AG04450 (cell line): ENCODE measurements at regions not wholly inside any gene's neighbourhood (a gene's known extent, or its start where the extent isn't known, plus 50 kb on each side); places are given as distances from the start of the nearest gene placed in this dataset.

Source experiments
- CTCF ChIA-PET: fragments of 300-600, 350-600 bp; formaldehyde crosslinking; extraction: SDS; loops from one replicate; lab custom pipeline; 2022; ENCODE audit warnings: antibody characterized with exemption, inconsistent platforms; lab: Charles Lee
- POLR2A ChIA-PET: fragments of 350-600 bp; formaldehyde crosslinking; extraction: SDS; loops from one replicate; lab custom pipeline; 2021; ENCODE audit warnings: antibody characterized with exemption, inconsistent platforms; lab: Yijun Ruan, JAX
- DNase-seq: peaks from one replicate; pipeline ENCODE4 v3.0.0-alpha.2; 2011; ENCODE audit warnings: low read depth, low spot score
- H3K27ac ChIP-seq: one replicate; pipeline ENCODE4 v1.5.1; 2012; ENCODE audit warnings: low read depth, low read length, control low read depth
- H3K27me3 ChIP-seq: one replicate; pipeline ENCODE4 v1.6.0; 2012; ENCODE audit warnings: low read length; ENCODE audit not compliant: control insufficient read depth, insufficient read depth
- H3K4me3 ChIP-seq: 2 replicates; pipeline ENCODE4 v1.5.1; 2011; ENCODE audit warnings: mild to moderate bottlenecking, low read depth, low read length, control low read depth
- H3K9me3 ChIP-seq: 2 replicates; pipeline ENCODE4 v1.5.1; 2012; ENCODE audit warnings: low read length; ENCODE audit not compliant: control insufficient read depth, insufficient read depth
- CTCF ChIP-seq: IDR thresholded peaks from 2 replicates; pipeline ENCODE4 v1.5.1; 2011; ENCODE audit warnings: low read depth, low read length, control low read depth, inconsistent platforms

- H3K9me3 ChIP-seq = no peaks in the 10 kb centered on the region
- no peak overlapping the region for H3K27ac ChIP-seq
- no peak overlapping the region for H3K4me3 ChIP-seq
- ChIA-PET POLR2A (interaction anchor here (0.5 kb wide), 1 partner anchor 162 kb away, joined by 5 read pairs; no protein-coding TSS in a partner anchor), CTCF (no interaction called here)
- no peak for TF ChIP-seq CTCF
- no peaks in the 10 kb centered on the region for H3K27me3 ChIP-seq
- no peak for DNase-seq
Measured at GRCh38 chr3:70806556-70806955, 494.1 kb upstream of the MDFIC2 start.

GRCh38 chr3:70806021-70806420 lies 493.6 kb upstream of the MDFIC2 start:
- CTCF ChIA-PET = no interaction called here
- no peaks in the 10 kb centered on the region for H3K27me3 ChIP-seq
- no peak overlapping the region for H3K4me3 ChIP-seq
- no peaks in the 10 kb centered on the region for H3K9me3 ChIP-seq
- POLR2A ChIA-PET = interaction anchor here (0.5 kb wide), 1 partner anchor 162 kb away, joined by 5 read pairs; no protein-coding TSS in a partner anchor
- no peak for DNase-seq
- H3K27ac ChIP-seq = no peak overlapping the region
- TF ChIP-seq CTCF = no peak

GRCh38 chr3:70805061-70805889 lies 492.8 kb upstream of the MDFIC2 start:
- no peaks in the 10 kb centered on the region for H3K9me3 ChIP-seq
- POLR2A ChIA-PET = no interaction called here
- no peak overlapping the region for H3K27ac ChIP-seq
- CTCF ChIA-PET = no interaction called here
- no peaks in the 10 kb centered on the region for H3K27me3 ChIP-seq
- TF ChIP-seq CTCF = no peak
- DNase-seq = peak; percentile 34
- no peak overlapping the region for H3K4me3 ChIP-seq

GRCh38 chr3:70803891-70804290 lies 491.5 kb upstream of the MDFIC2 start:
- CTCF ChIA-PET = no interaction called here
- POLR2A ChIA-PET = no interaction called here
- no peak for TF ChIP-seq CTCF
- no peak for DNase-seq
- no peak overlapping the region for H3K4me3 ChIP-seq
- no peaks in the 10 kb centered on the region for H3K9me3 ChIP-seq
- no peaks in the 10 kb centered on the region for H3K27me3 ChIP-seq
- no peak overlapping the region for H3K27ac ChIP-seq

- ChIA-PET CTCF (no interaction called here), POLR2A (no interaction called here)
- Histone ChIP-seq H3K27me3 (no peaks in the 10 kb centered on the region), H3K9me3 (no peaks in the 10 kb centered on the region), H3K27ac (no peak overlapping the region), H3K4me3 (no peak overlapping the region)
- DNase-seq = no peak
- TF ChIP-seq CTCF = no peak
Measured at GRCh38 chr3:70803319-70803718, 490.9 kb upstream of the MDFIC2 start.
